ENCODE measurements at regions not wholly inside any gene's neighbourhood (a gene's known extent, or its start where the extent isn't known, plus 50 kb on each side); places are given as distances from the start of the nearest gene placed in this dataset.

DNA sequence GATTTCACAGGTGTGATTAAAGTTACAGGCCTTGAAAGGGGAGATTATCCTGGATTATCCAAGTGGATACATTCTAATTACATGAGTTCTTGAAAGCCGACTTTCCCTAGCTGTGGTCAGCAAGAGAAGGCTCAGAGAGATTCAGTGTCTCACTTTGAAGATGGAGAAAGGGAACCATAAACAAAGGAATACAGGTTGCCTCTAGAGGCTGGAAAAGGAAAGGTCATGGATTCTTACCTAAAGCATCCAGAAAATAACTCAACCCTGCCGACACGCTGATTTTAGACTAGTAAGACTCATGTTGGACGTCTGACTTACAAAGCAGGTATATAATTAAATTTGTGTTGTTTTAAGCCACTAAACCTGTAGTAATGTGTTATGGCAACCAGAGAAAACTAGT is 1095.7 kb upstream of the ZEB2 start:
- TF ChIP-seq CTCF (IDR thresholded peaks at IDR 0.05): no peak
- Histone ChIP-seq H3K4me1 (no peaks in the 10 kb centered on the region), H3K27ac (no peak overlapping the region), H3K9me3 (peaks cover 0 to 2% of the 10 kb centered on the region in 2 donors), H3K36me3 (no peaks in the 10 kb centered on the region), H3K4me3 (no peak overlapping the region), H3K27me3 (no peaks in the 10 kb centered on the region)
- no peak for DNase-seq
- ATAC-seq: no peak
- intact Hi-C loops (cut with DNase I): no loop called here

DNA sequence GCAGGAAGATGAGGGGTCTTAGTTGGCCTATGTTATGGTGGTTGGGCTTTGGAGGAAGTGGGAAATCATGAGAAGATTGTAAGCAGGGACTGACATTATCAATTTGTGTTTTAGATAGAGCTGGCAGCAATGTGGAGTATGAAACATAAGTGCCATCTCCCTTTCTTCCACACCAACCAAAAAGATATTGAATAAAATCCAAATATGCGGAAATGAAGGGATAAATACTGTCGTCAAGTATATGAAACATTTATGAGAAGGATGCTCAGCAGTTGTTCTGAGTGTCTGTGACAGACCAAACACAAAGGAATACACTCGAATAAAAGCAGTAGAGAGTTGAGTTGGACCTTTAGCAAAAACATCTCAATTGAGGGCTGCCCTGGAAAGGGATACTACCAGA is 1090.0 kb upstream of the ZEB2 start:
- Histone ChIP-seq H3K9me3 (no peaks in the 10 kb centered on the region), H3K4me3 (no peak overlapping the region), H3K27ac (no peak overlapping the region), H3K36me3 (no peaks in the 10 kb centered on the region), H3K4me1 (no peaks in the 10 kb centered on the region), H3K27me3 (no peaks in the 10 kb centered on the region)
- intact Hi-C loops (cut with DNase I): no loop called here
- no peak for TF ChIP-seq CTCF (IDR thresholded peaks at IDR 0.05)
- ATAC-seq: no peak
- DNase-seq: no peak

- H3K27ac ChIP-seq: no peak overlapping the region
- no peaks in the 10 kb centered on the region for H3K36me3 ChIP-seq
- intact Hi-C loops (cut with DNase I): no loop called here
- no peak for ATAC-seq
- peaks cover 0 to 7% of the 10 kb centered on the region in 2 donors for H3K4me1 ChIP-seq
- DNase-seq: no peak
- H3K27me3 ChIP-seq: no peaks in the 10 kb centered on the region
- no peak for TF ChIP-seq CTCF (IDR thresholded peaks at IDR 0.05)
- no peak overlapping the region for H3K4me3 ChIP-seq
- H3K9me3 ChIP-seq: no peaks in the 10 kb centered on the region
Observed at GRCh38 chr2:145601361-145601925, 1081.5 kb upstream of the ZEB2 start.

GRCh38 chr2:145600811-145601210 is 1080.9 kb upstream of the ZEB2 start:
- ATAC-seq: no peak
- no peak for TF ChIP-seq CTCF (IDR thresholded peaks at IDR 0.05)

DNA sequence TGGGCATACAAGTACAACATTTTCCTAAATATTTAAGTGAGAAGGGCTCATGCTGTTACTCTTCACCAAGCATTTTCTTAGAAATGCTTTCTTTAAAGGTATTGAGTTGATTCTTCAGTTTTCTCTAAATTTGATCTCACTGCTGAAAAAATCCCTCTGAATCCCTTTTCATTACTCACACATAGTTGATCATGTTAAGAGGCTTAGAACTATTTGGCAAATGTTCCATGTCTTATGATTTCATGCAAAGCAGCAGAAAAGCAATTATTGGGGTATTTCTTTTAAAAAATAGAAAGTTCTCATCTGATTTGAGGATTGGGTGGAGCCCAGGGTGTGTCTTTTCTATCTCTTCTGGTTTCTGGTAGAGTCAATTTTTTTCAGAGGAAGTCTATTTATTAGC is 1079.8 kb upstream of the ZEB2 start:
- DNase-seq (no peak), ATAC-seq (no peak)
- no peak for TF ChIP-seq CTCF (IDR thresholded peaks at IDR 0.05)
- H3K4me1 ChIP-seq: peaks cover 0 to 7% of the 10 kb centered on the region in 2 donors
- no peak overlapping the region for H3K4me3 ChIP-seq
- no peak overlapping the region for H3K27ac ChIP-seq
- no peaks in the 10 kb centered on the region for H3K9me3 ChIP-seq
- intact Hi-C loops (cut with DNase I): no loop called here
- no peaks in the 10 kb centered on the region for H3K36me3 ChIP-seq
- no peaks in the 10 kb centered on the region for H3K27me3 ChIP-seq

More at GRCh38 chr2:145600811-145601210, 1080.9 kb upstream of the ZEB2 start:
- intact Hi-C loops (cut with DNase I): no loop called here
- no peaks in the 10 kb centered on the region for H3K27me3 ChIP-seq
- no peaks in the 10 kb centered on the region for H3K9me3 ChIP-seq
- no peak for DNase-seq
- H3K4me1 ChIP-seq: peaks cover 0 to 7% of the 10 kb centered on the region in 2 donors
- H3K4me3 ChIP-seq: no peak overlapping the region
- H3K36me3 ChIP-seq: no peaks in the 10 kb centered on the region
- H3K27ac ChIP-seq: no peak overlapping the region

All from left lung (tissue), 4 donors.